ENCODE measurements at regions not wholly inside any gene's neighbourhood (a gene's known extent, or its start where the extent isn't known, plus 50 kb on each side); places are given as distances from the start of the nearest gene placed in this dataset.

DNA sequence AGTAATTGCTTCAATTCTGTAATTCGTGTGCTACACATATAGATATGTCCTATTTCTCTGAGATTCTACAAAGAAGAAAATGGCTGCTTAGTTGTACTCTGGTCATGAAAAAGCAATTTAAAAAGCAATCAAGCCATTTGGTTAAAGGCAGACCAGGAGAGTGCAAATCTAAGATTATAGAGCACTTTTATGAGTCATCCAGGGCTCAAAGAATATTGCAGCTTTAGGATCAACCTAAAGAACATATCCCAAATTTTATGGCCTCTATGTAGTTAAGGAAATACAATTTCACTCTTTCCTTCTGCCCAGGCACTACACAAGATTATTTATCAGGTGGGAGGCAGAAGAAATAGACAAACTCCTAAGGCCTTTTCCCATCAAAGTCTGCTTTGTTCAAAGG lies 332.8 kb downstream of the SEC23A start (continued):
- TF ChIP-seq, protein P1, sequence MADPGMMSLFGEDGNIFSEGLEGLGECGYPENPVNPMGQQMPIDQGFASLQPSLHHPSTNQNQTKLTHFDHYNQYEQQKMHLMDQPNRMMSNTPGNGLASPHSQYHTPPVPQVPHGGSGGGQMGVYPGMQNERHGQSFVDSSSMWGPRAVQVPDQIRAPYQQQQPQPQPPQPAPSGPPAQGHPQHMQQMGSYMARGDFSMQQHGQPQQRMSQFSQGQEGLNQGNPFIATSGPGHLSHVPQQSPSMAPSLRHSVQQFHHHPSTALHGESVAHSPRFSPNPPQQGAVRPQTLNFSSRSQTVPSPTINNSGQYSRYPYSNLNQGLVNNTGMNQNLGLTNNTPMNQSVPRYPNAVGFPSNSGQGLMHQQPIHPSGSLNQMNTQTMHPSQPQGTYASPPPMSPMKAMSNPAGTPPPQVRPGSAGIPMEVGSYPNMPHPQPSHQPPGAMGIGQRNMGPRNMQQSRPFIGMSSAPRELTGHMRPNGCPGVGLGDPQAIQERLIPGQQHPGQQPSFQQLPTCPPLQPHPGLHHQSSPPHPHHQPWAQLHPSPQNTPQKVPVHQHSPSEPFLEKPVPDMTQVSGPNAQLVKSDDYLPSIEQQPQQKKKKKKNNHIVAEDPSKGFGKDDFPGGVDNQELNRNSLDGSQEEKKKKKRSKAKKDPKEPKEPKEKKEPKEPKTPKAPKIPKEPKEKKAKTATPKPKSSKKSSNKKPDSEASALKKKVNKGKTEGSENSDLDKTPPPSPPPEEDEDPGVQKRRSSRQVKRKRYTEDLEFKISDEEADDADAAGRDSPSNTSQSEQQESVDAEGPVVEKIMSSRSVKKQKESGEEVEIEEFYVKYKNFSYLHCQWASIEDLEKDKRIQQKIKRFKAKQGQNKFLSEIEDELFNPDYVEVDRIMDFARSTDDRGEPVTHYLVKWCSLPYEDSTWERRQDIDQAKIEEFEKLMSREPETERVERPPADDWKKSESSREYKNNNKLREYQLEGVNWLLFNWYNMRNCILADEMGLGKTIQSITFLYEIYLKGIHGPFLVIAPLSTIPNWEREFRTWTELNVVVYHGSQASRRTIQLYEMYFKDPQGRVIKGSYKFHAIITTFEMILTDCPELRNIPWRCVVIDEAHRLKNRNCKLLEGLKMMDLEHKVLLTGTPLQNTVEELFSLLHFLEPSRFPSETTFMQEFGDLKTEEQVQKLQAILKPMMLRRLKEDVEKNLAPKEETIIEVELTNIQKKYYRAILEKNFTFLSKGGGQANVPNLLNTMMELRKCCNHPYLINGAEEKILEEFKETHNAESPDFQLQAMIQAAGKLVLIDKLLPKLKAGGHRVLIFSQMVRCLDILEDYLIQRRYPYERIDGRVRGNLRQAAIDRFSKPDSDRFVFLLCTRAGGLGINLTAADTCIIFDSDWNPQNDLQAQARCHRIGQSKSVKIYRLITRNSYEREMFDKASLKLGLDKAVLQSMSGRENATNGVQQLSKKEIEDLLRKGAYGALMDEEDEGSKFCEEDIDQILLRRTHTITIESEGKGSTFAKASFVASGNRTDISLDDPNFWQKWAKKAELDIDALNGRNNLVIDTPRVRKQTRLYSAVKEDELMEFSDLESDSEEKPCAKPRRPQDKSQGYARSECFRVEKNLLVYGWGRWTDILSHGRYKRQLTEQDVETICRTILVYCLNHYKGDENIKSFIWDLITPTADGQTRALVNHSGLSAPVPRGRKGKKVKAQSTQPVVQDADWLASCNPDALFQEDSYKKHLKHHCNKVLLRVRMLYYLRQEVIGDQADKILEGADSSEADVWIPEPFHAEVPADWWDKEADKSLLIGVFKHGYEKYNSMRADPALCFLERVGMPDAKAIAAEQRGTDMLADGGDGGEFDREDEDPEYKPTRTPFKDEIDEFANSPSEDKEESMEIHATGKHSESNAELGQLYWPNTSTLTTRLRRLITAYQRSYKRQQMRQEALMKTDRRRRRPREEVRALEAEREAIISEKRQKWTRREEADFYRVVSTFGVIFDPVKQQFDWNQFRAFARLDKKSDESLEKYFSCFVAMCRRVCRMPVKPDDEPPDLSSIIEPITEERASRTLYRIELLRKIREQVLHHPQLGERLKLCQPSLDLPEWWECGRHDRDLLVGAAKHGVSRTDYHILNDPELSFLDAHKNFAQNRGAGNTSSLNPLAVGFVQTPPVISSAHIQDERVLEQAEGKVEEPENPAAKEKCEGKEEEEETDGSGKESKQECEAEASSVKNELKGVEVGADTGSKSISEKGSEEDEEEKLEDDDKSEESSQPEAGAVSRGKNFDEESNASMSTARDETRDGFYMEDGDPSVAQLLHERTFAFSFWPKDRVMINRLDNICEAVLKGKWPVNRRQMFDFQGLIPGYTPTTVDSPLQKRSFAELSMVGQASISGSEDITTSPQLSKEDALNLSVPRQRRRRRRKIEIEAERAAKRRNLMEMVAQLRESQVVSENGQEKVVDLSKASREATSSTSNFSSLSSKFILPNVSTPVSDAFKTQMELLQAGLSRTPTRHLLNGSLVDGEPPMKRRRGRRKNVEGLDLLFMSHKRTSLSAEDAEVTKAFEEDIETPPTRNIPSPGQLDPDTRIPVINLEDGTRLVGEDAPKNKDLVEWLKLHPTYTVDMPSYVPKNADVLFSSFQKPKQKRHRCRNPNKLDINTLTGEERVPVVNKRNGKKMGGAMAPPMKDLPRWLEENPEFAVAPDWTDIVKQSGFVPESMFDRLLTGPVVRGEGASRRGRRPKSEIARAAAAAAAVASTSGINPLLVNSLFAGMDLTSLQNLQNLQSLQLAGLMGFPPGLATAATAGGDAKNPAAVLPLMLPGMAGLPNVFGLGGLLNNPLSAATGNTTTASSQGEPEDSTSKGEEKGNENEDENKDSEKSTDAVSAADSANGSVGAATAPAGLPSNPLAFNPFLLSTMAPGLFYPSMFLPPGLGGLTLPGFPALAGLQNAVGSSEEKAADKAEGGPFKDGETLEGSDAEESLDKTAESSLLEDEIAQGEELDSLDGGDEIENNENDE (IDR thresholded peaks at IDR 0.05; ENCODE audit: insufficient replicate concordance, low read length): no peak
- TF ChIP-seq NANOG (IDR thresholded peaks at IDR 0.05; ENCODE audit: insufficient read depth, low read depth, low read length, poor library complexity, severe bottlenecking): no peak
- no peak for TF ChIP-seq HDAC6 (IDR thresholded peaks at IDR 0.05; ENCODE audit: low read depth, low read length)
- TF ChIP-seq GTF2F1 (IDR thresholded peaks at IDR 0.05; ENCODE audit: borderline replicate concordance, low read depth, low read length): no peak
- no peak for TF ChIP-seq JUND (IDR thresholded peaks at IDR 0.05; ENCODE audit: low read length)
- TF ChIP-seq YY1 (IDR thresholded peaks at IDR 0.05; ENCODE audit: low read depth, low read length): no peak
- TF ChIP-seq RAD21 (IDR thresholded peaks at IDR 0.05 in 1 of 2, conservative IDR thresholded peaks at IDR 0.05 in 1 of 2; ENCODE audit: low read depth in 2 of 2, low read length in 2 of 2): no peak
- TF ChIP-seq RNF2 (IDR thresholded peaks at IDR 0.05; ENCODE audit: borderline replicate concordance, low read depth, low read length, missing control alignments, poor library complexity, severe bottlenecking): no peak
- TF ChIP-seq EGR1 (IDR thresholded peaks at IDR 0.05; ENCODE audit: borderline replicate concordance, low read depth, low read length): no peak
- TF ChIP-seq SUZ12 (IDR thresholded peaks at IDR 0.05; ENCODE audit: low read length): no peak
- no peak for TF ChIP-seq TAF1 (IDR thresholded peaks at IDR 0.05; ENCODE audit: low read depth, low read length)

Measured in H1 (cell line).